AG08396 (cell line): ENCODE measurements at regions not wholly inside any gene's neighbourhood (a gene's known extent, or its start where the extent isn't known, plus 50 kb on each side); places are given as distances from the start of the nearest gene placed in this dataset.
A peak's percentile ranks its signal among the peaks of the same experiment; 100 is the strongest.
"Not testable (repeated sequence)": the region's sequence is repeated elsewhere in the genome, so short reads cannot be mapped to it uniquely, and the experiment has no call there.

Source experiments
- DNase-seq: peaks from one replicate; pipeline ENCODE4 v3.0.0; 2012; ENCODE audit warnings: low spot score, mixed read lengths

DNA sequence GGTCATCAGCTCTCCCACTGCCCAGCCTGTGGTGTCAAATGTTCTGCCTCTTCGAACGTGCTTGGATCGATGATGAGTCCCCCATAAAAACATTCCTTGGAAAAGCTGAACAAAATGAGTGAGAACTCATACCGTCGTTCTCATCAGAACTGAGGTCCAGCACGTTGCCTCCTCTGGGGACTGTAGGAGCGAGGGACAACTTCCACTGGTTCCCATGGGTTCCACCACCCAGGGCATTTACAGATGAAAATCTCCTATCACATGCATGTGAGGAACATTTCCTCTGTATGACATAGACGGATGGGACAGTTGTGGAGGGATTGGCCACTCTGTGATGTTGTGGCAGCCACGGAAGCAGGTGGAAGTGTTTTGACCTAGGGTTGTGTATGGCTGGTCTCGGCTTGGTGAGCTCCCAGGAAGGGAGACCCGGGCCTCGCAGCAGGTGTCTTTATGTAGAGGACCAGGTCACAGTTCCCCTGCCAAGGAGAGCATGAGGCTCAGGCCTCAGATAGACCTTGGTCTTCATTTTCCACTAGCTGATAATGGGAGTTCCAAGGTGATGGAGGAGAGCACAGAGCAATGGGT is 113.0 kb downstream of the SNRPN start:
- no peak for DNase-seq

DNA sequence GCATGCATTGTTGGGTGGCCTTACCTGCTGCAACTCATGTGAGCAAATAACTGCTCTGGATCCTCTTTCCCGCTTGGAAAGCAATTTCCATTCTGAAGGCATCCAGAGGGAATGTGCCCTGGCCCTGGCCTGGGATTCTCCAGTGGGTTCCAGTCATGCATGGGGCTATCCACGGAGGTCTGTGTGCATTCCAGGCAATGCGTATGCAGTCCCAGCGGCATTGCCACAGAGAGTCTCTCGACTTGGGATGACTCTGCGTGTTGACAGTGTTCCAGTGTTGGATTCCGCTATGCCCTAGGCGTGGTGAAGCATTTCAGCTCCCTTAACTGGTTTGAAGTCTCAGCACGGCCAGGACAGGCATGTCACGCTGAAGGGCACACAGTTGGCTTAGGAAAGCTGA is 113.9 kb downstream of the SNRPN start:
- no peak for DNase-seq

DNA sequence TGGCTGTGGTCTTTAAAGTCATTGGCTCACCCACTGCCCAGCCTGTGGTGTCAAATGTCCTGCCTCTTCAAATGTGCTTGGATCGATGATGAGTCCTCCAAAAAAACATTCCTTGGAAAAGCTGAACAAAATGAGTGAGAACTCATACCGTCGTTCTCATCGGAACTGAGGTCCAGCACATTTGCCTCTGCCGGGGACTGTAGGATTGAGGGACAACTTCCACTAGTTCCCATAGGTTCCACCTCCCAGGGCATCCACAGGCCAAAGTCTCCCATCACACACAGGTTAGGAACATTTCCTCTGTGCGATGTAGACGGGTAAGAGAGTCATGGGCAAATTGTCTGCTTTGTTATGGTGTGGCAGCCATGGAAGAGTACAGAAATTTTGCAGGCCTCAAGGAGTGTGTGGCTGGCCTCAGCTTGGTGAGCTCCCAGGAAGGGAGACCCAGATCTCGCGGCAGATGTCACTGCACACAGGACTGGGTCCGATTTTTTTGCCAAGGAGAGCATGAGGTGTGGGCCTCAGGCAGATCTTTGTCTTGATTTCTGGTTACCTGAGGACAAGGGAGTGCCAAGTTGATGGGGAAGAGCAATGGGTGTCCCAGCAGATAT is 115.7 kb downstream of the SNRPN start:
- DNase-seq: no peak

GRCh38 chr15:25072857-25073476 is 118.2 kb downstream of the SNRPN start:
- no peak for DNase-seq

DNA sequence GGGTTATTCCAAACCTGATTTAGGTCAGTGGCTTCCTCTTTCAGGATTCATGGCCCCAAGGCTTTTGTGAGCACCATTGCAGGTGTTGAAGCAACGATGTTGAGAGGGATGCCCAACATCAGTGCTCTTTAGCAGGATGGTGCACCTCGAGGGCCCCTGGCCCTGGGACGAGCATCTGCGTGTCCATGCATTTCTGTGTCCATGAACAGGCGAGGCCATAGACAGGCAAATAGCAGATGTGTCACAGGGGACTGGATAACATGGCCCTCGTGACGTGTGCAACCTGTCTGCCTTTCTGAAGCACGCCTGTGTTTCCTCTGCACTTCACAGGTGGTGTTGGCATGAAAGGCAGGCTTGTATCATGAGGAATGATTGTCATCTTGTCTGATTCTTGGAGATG is 132.3 kb downstream of the SNRPN start:
- no peak for DNase-seq

GRCh38 chr15:25088261-25088790 is 133.5 kb downstream of the SNRPN start:
- no peak for DNase-seq

GRCh38 chr15:25089577-25089976 is 134.8 kb downstream of the SNRPN start:
- DNase-seq: no peak

- DNase-seq: no peak
These were observed 135.4 kb downstream of the SNRPN start for GRCh38 chr15:25090073-25090733.

DNA sequence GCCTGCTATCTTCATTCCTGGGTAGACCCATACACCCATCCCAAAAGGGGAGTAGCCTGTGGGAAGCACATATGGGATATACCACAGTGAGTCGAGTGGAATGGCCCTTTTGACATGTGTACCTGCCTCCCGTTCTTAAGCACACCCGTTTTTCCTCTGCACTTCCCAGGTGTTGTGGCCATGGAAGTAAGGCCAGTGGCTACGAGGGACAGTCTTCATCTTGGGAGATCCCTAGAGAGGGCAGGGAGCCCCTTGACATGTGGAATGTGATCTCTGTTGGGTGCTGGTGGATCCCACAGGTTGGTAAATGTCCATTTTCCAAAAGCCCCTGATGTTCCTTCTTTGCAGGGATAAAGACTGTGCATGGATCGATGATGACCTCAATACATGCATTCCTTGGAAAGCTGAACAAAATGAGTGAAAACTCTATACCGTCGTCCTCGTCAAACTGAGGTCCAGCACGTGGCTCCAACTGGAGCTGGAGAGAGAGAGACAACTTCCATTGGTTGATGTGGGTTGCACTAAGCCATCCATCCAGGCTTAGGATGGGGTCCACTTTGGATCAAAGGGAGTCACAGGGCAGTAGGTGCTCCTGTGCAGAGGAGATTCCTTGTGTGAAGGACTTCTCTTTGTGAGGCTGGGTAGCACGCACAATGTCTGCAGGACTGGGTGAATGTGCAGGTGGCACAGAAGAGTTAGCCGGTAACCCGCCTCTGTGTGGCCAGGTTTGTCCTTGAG is 136.8 kb downstream of the SNRPN start:
- DNase-seq: no peak

DNA sequence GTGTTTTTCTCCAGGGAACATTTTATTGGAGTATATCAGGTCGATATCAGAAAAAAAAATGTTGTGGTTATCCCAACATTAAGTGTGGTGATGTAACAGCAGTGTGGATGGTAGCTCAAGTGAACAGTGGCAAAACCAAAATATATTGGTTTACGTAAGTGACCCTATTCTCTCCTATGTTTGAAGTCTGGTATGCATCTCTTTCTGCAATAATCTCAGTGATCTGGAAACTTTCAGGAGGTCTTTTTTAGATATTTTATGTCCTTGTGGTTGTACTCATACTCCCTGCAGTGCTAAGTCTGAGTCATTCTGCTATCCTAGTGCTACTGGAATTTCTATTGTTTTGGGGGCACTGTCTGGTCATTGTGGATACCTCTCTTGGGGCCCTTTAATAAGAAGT is 137.9 kb downstream of the SNRPN start:
- DNase-seq: no peak

DNA sequence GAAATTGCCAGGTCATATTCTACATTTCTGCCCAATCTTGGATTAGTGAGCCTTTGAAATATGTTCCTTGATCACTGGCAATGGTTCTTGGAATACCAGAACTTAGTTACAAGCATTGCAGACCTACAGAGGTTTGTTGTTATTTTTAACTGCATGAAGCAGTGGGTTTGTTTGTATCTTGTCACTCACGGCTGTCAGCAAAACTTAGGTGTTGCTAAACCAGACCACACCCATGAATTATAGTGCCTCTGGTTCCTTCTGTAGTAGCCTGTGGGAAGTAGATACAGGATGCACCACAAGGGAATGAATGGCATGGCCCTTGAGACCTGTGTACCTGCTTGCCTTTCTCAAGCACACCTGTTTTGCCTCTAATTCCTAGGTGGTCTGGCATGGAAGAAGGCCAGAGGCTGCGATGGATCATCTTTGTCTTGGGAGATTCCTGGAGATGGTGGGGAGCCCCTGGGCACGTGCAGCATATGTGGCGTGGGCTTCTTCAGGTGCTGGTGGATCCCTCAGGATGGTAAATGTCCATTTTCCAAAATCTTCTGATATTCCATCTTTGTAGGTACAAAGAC is 138.8 kb downstream of the SNRPN start:
- DNase-seq: no peak

DNA sequence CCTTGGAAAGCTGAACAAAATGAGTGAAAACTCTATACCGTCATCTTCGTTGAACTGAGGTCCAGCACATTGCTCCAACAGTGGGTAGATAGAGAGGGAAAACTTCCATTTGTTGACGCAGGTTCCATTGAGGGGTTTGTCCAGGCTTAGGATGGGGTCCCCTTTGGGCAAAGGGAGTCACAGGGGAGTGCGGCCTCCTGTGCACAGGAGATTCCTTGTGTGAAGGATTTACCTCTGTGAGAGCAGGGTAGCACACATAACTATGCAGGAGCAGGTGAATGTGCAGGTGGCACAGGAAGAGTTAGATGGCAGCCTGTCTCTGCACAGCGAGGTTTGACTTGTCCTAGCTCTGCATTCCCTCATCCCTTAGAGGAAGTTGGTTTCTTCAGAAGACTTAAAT is 139.3 kb downstream of the SNRPN start:
- DNase-seq: no peak

DNA sequence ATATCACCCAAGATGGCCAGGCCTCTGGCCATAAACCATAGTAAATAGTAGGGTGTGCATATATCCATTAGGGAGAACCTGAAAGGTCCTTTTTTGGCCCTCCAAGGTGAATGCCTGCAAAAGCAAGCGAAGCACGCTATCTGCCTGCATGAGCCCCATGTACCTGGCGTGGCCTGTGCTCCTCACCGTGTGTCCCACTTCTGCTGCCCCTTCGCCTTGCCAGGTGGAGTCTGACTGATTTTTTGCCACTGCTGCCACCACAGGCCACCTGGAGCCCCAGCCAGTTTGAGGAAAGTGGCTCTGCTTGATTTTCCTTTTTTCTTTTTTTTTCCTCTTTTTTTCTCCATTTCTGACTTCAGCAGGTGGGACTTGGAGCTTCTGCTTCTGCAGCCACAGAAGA is 139.7 kb downstream of the SNRPN start:
- no peak for DNase-seq

DNA sequence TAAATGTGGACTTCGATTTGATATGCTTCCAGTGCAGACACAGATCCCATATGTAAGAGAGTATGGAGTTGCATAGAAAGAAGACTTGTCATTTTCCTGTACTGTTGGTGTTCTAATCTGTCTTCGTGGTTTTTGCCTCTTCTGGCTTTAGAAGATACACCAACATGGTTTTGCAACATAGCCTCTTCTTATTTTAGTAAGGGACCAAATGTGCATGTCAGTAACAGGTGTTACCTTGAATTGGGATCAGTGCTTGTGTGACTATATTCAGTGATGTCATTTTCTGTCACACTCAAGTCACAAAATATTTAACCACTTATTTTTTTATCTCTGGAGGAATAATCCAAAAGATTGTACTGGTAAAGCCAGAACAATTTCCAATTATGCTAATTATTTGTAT is 140.4 kb downstream of the SNRPN start:
- no peak for DNase-seq

GRCh38 chr15:25099966-25100365 is 145.2 kb downstream of the SNRPN start:
- not testable (repeated sequence) for DNase-seq

GRCh38 chr15:25106209-25106608 is 151.4 kb downstream of the SNRPN start:
- DNase-seq: no peak

- no peak for DNase-seq
These were observed 179.0 kb downstream of the SNRPN start for GRCh38 chr15:25133804-25134203.

GRCh38 chr15:25134546-25134945 is 179.8 kb downstream of the SNRPN start:
- no peak for DNase-seq

DNA sequence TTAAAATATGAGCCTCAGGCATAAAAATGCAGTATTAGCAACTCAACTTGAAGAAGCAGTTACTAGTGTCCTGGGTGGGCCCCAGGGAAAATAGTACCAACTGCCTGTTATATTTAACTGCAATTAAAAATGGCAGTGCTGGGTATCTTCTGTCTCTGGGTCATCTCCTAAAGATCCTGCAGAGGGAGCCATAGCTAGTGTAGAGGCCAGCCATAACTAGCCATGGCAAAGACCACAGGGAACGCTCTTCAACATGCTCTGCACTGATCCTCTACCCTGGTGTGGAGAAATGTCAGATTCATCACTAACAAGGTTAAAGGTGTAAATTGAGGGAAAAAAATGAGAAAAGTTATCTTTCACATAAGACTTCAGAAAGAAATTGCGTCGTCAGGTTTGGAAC is 181.3 kb downstream of the SNRPN start:
- DNase-seq: peak; percentile 12

GRCh38 chr15:25137013-25137412 is 182.2 kb downstream of the SNRPN start:
- no peak for DNase-seq

- DNase-seq: no peak
These were observed 214.5 kb downstream of the SNRPN start for GRCh38 chr15:25169318-25169717.

DNA sequence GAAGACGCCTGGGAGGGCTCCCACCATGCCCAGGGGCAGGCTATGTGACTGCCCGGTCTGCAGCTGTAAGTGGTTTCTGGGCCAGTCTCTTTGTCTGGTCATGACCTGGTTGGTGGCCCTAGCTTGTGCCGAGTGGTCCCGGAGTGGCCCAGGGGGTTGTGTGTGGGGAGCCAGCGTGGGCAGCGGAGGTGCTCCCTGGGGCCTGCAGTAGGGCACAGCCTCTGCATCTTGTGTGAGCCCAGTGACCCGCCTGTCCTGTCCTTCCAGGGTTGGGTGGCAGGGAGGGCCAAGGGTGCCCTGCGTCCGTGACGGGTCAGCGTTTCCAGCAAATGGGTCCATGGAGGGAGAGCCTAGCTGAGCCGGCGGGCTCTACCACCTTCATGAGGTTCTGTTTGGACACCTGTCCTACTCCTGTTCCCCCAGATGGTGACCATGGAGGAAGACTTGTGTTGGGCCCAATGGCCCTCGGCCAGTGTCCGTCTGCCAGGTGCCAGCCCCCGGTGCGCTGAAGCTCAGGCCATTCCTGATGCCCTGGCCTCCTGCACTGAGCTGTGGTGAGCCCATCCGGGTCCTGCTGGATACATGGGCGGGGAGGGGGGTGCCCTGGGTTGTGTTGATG is 215.4 kb downstream of the SNRPN start:
- DNase-seq: no peak
